Choroid plexus epithelial cell (primary cell): ENCODE measurements at regions not wholly inside any gene's neighbourhood (a gene's known extent, or its start where the extent isn't known, plus 50 kb on each side); places are given as distances from the start of the nearest gene placed in this dataset.
A peak's percentile ranks its signal among the peaks of the same experiment; 100 is the strongest.

Experiments
- DNase-seq: peaks from one replicate; pipeline ENCODE4 v3.0.0-alpha.2; 2010; ENCODE audit warnings: low read depth
- H3K4me3 ChIP-seq: 2 replicates; pipeline ENCODE4 v1.5.1; 2011; ENCODE audit warnings: low read depth, mild to moderate bottlenecking, control low read depth, low read length, moderate library complexity
- TF ChIP-seq, protein P1 (sequence below): conservative IDR thresholded peaks from 2 replicates; pipeline ENCODE4 v1.5.1; 2011; ENCODE audit warnings: low read depth, mild to moderate bottlenecking, control low read depth, inconsistent platforms, low read length, moderate library complexity

DNA sequence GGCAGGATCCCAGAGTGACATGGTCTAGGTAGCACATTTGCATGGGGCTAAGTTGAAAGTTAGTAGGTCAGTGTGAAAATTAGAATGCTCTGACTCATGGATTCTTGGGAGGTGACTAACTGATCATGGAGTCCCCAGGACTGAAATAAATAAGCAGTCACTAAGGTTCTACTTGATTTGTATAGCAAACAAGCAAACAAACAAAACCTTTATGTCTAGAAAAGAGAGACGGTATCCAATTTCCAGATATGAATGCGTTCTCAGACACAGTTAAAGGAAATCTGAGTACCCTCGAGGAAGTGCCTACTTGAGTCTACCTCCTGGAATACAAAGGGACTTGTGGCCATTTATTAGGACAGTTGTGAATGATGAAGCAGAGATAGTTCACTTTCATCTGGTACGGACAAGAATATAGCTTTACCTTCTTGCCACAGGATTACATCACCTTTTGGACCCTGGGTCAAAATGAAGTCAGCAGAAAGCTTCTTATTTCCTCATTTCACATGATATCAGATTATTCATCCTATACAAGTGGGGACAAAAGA is 54.3 kb upstream of the AGPS start:
- H3K4me3 ChIP-seq: no peak overlapping the region
- TF ChIP-seq, protein P1, sequence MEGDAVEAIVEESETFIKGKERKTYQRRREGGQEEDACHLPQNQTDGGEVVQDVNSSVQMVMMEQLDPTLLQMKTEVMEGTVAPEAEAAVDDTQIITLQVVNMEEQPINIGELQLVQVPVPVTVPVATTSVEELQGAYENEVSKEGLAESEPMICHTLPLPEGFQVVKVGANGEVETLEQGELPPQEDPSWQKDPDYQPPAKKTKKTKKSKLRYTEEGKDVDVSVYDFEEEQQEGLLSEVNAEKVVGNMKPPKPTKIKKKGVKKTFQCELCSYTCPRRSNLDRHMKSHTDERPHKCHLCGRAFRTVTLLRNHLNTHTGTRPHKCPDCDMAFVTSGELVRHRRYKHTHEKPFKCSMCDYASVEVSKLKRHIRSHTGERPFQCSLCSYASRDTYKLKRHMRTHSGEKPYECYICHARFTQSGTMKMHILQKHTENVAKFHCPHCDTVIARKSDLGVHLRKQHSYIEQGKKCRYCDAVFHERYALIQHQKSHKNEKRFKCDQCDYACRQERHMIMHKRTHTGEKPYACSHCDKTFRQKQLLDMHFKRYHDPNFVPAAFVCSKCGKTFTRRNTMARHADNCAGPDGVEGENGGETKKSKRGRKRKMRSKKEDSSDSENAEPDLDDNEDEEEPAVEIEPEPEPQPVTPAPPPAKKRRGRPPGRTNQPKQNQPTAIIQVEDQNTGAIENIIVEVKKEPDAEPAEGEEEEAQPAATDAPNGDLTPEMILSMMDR: no peak
- DNase-seq: peak; percentile 84

DNA sequence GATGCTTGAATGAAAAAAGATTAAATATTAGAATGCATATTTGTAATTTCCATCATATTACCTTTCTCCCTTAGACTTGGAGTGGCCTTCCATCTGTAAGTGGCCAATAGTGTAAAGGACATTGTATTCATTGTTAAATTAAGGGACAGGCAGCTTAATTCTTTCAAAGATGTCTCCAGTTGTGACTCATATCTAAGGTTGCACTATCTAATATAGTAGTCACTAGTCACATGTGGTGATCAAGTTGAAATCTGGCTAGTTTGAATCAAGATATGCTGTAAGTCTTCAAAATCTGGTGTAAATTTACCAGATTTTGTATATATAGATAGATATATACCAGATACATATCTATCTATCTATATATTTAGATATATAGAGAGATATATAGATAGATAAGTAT is 52.4 kb upstream of the AGPS start:
- TF ChIP-seq, protein P1: no peak
- H3K4me3 ChIP-seq: no peak overlapping the region
- DNase-seq: no peak

DNA sequence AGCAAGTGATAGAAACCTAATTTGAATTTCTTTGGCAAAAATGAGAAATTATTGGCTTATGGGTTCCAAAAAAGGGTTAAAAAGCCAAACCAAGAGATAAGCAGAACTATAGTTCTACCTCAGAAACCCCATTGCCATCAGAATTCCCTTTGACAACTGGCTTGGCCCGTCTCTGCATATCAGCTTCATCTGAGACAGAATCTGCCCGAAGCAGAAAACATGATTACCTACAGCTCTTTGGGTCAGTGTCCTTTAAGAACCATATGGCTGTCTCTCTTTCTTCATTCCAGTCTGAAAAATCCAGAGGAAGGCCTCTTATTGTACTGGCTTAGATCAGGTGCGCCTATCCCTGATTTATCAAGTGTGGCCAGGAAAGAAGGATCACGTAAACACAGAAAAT is 49.8 kb upstream of the AGPS start:
- H3K4me3 ChIP-seq: no peak overlapping the region
- no peak for DNase-seq
- TF ChIP-seq, protein P1: no peak
